RPMI8226 (cell line): ENCODE measurements at regions not wholly inside any gene's neighbourhood (a gene's known extent, or its start where the extent isn't known, plus 50 kb on each side); places are given as distances from the start of the nearest gene placed in this dataset.

Experiments
- DNase-seq: peaks from one replicate; pipeline ENCODE4 v3.0.0-alpha.2; 2015

- no peak for DNase-seq
These were observed 106.4 kb upstream of the FAM20C start for GRCh38 chr7:85883-86515.

- no peak for DNase-seq
These were observed 105.7 kb upstream of the FAM20C start for GRCh38 chr7:86629-87028.

- DNase-seq: no peak
These were observed 105.3 kb upstream of the FAM20C start for GRCh38 chr7:87047-87446.

GRCh38 chr7:87671-88070 lies 104.7 kb upstream of the FAM20C start:
- DNase-seq: no peak

- no peak for DNase-seq
These were observed 104.1 kb upstream of the FAM20C start for GRCh38 chr7:88095-88926.

GRCh38 chr7:88927-89231 lies 103.5 kb upstream of the FAM20C start:
- DNase-seq: no peak

GRCh38 chr7:89232-90019 lies 102.9 kb upstream of the FAM20C start:
- no peak for DNase-seq

GRCh38 chr7:90111-91063 lies 102.0 kb upstream of the FAM20C start:
- DNase-seq: no peak

- no peak for DNase-seq
These were observed 100.8 kb upstream of the FAM20C start for GRCh38 chr7:91396-92175.

- DNase-seq: no peak
These were observed 100.1 kb upstream of the FAM20C start for GRCh38 chr7:92231-92674.

GRCh38 chr7:92888-93672 lies 99.3 kb upstream of the FAM20C start:
- no peak for DNase-seq

GRCh38 chr7:94251-94801 lies 98.0 kb upstream of the FAM20C start:
- no peak for DNase-seq

- no peak for DNase-seq
These were observed 97.0 kb upstream of the FAM20C start for GRCh38 chr7:95180-95862.

GRCh38 chr7:95863-96260 lies 96.5 kb upstream of the FAM20C start:
- no peak for DNase-seq

- no peak for DNase-seq
These were observed 95.5 kb upstream of the FAM20C start for GRCh38 chr7:96861-97260.

GRCh38 chr7:97310-97841 lies 95.0 kb upstream of the FAM20C start:
- no peak for DNase-seq

GRCh38 chr7:101146-102046 lies 91.0 kb upstream of the FAM20C start:
- DNase-seq: no peak

GRCh38 chr7:102047-102711 lies 90.2 kb upstream of the FAM20C start:
- no peak for DNase-seq
